IMR-90 (cell line): ENCODE measurements at regions not wholly inside any gene's neighbourhood (a gene's known extent, or its start where the extent isn't known, plus 50 kb on each side); places are given as distances from the start of the nearest gene placed in this dataset.

Experiments used
- ATAC-seq: fragments of 200-7000 bp; cut with Tn5 transposase; 2 replicates; pipeline ENCODE4 v1.9.1; 2020; ENCODE audit warnings: low read depth, mild to moderate bottlenecking, moderate library complexity
- BruUV-seq: library from RNA; stranded (reverse); fragments of 400-500 nt; replicated peaks from 2 replicates; lab custom pipeline; 2021; lab: Mats Ljungman, UMichigan
- CTCF ChIA-PET: fragments of 300-600 bp; formaldehyde crosslinking; extraction: SDS; loops from one replicate; lab custom pipeline; 2021; ENCODE audit warnings: antibody characterized with exemption; lab: Yijun Ruan, JAX
- POLR2A ChIA-PET: fragments of 300-600 bp; sonication (Branson Sonifier 250); formaldehyde crosslinking; loops from one replicate; lab custom pipeline; 2022; ENCODE audit warnings: antibody characterized with exemption; ENCODE audit not compliant: unreplicated experiment; lab: Charles Lee
- DNase-seq: peaks from one replicate; pipeline ENCODE4 v3.0.0; 2013
- H2AFZ ChIP-seq: replicated peaks from 2 replicates; pipeline ENCODE3; 2013; ENCODE audit warnings: low read length, mild to moderate bottlenecking; ENCODE audit not compliant: poor library complexity
- H2AK5ac ChIP-seq: 2 replicates; pipeline ENCODE4 v1.6.1; 2013; ENCODE audit warnings: low read depth, low read length, inconsistent platforms
- H2AK9ac ChIP-seq: replicated peaks from 2 replicates; pipeline ENCODE3; 2013; ENCODE audit warnings: mild to moderate bottlenecking, low read depth, low read length, moderate library complexity; ENCODE audit not compliant: poor library complexity
- H2BK120ac ChIP-seq: 2 replicates; pipeline ENCODE4 v1.6.1; 2013; ENCODE audit warnings: low read depth, low read length, inconsistent platforms
- H2BK15ac ChIP-seq: 3 replicates; pipeline ENCODE4 v1.6.1; 2013; ENCODE audit warnings: low read depth, low read length, inconsistent platforms
- H2BK20ac ChIP-seq: 2 replicates; pipeline ENCODE4 v1.6.1; 2013; ENCODE audit warnings: low read depth, mild to moderate bottlenecking, inconsistent platforms, low read length, moderate library complexity
- H2BK5ac ChIP-seq: 2 replicates; pipeline ENCODE4 v1.6.1; 2013; ENCODE audit warnings: mild to moderate bottlenecking, low read depth, low read length, inconsistent platforms; ENCODE audit not compliant: poor library complexity, severe bottlenecking
- H3K14ac ChIP-seq: replicated peaks from 2 replicates; pipeline ENCODE4 v1.6.1; 2013; ENCODE audit warnings: low read depth, low read length, inconsistent platforms
- H3K18ac ChIP-seq: 2 replicates; pipeline ENCODE4 v1.6.1; 2013; ENCODE audit warnings: low read depth, low read length, control low read depth
- H3K23ac ChIP-seq: 2 replicates; pipeline ENCODE4 v1.6.1; 2013; ENCODE audit warnings: low read depth, low read length, inconsistent platforms
- H3K27ac ChIP-seq: 2 replicates; pipeline ENCODE4 v1.5.1; 2013; ENCODE audit warnings: mild to moderate bottlenecking, control low read depth, low read length; ENCODE audit not compliant: insufficient read depth
- H3K27me3 ChIP-seq: 2 replicates; pipeline ENCODE4 v1.6.1; 2013; ENCODE audit warnings: low read length; ENCODE audit not compliant: control insufficient read depth, insufficient read depth
- H3K36me3 ChIP-seq: 2 replicates; pipeline ENCODE4 v1.6.1; 2013; ENCODE audit warnings: low read length, mixed read lengths; ENCODE audit not compliant: control insufficient read depth, insufficient read depth
- H3K4ac ChIP-seq: 2 replicates; pipeline ENCODE4 v1.6.1; 2013; ENCODE audit warnings: low read depth, low read length, inconsistent platforms
- H3K4me1 ChIP-seq: 2 replicates; pipeline ENCODE4 v1.6.1; 2013; ENCODE audit warnings: low read length, mixed read lengths; ENCODE audit not compliant: control insufficient read depth, insufficient read depth
- H3K4me2 ChIP-seq: 2 replicates; pipeline ENCODE4 v1.6.1; 2013; ENCODE audit warnings: low read depth, mild to moderate bottlenecking, control low read depth, low read length, moderate library complexity
- H3K4me3 ChIP-seq: 2 replicates; pipeline ENCODE4 v1.5.1; 2013; ENCODE audit warnings: low read depth, mild to moderate bottlenecking, control low read depth, low read length, moderate library complexity; ENCODE audit not compliant: insufficient read depth
- H3K56ac ChIP-seq: 2 replicates; pipeline ENCODE4 v1.6.1; 2013; ENCODE audit warnings: low read length, inconsistent platforms; ENCODE audit not compliant: insufficient read depth; ENCODE audit errors: extremely low read depth
- H3K79me1 ChIP-seq, 2 experiments: 2 replicates each; pipeline ENCODE4 v1.6.1; 2013; ENCODE audit warnings: low read length in 2 of 2, inconsistent platforms in 1 of 2, low read depth in 1 of 2
- H3K9ac ChIP-seq: 2 replicates; pipeline ENCODE4 v1.6.1; 2013; ENCODE audit warnings: low read depth, low read length, control low read depth
- H3K9me1 ChIP-seq: 2 replicates; pipeline ENCODE4 v1.6.1; 2013; ENCODE audit warnings: low read length, inconsistent platforms; ENCODE audit not compliant: insufficient read depth
- H3K9me3 ChIP-seq: 2 replicates; pipeline ENCODE4 v1.6.1; 2013; ENCODE audit warnings: low read length; ENCODE audit not compliant: control insufficient read depth, insufficient read depth
- H4K20me1 ChIP-seq: 2 replicates; pipeline ENCODE4 v1.6.1; 2013; ENCODE audit warnings: low read length, inconsistent platforms; ENCODE audit not compliant: insufficient read depth
- H4K5ac ChIP-seq: 2 replicates; pipeline ENCODE4 v1.6.1; 2013; ENCODE audit warnings: mild to moderate bottlenecking, low read depth, low read length, control low read depth
- H4K8ac ChIP-seq, 2 experiments: 2 replicates each; pipeline ENCODE4 v1.6.1; 2013; ENCODE audit warnings: low read depth in 2 of 2, low read length in 2 of 2, control low read depth in 1 of 2, inconsistent platforms in 1 of 2
- H4K91ac ChIP-seq: 2 replicates; pipeline ENCODE4 v1.6.1; 2013; ENCODE audit warnings: low read depth, low read length, inconsistent platforms; ENCODE audit not compliant: insufficient read depth
- CHD1 ChIP-seq: IDR thresholded peaks from 2 replicates; pipeline ENCODE4 v1.6.1; 2012; ENCODE audit warnings: low read depth, low read length, improper control_type of control experiment
- FOS ChIP-seq: fragments of 150-350 bp; IDR thresholded peaks from 2 replicates; pipeline ENCODE4 v1.6.1; 2016; ENCODE audit warnings: low read depth, low read length
- MAFK ChIP-seq: IDR thresholded peaks from 2 replicates; pipeline ENCODE4 v1.6.1; 2012; ENCODE audit warnings: low read depth, low read length, improper control_type of control experiment
- MAZ ChIP-seq: IDR thresholded peaks from 2 replicates; pipeline ENCODE4 v1.6.1; 2012; ENCODE audit warnings: low read depth, mild to moderate bottlenecking, low read length, improper control_type of control experiment, moderate library complexity, borderline replicate concordance
- MXI1 ChIP-seq: IDR thresholded peaks from 2 replicates; pipeline ENCODE4 v1.6.1; 2012; ENCODE audit warnings: low read depth, mild to moderate bottlenecking, low read length, moderate library complexity, borderline replicate concordance
- RCOR1 ChIP-seq: IDR thresholded peaks from 2 replicates; pipeline ENCODE4 v1.6.1; 2012; ENCODE audit warnings: mild to moderate bottlenecking, low read length, improper control_type of control experiment; ENCODE audit not compliant: insufficient replicate concordance
- RFX5 ChIP-seq: IDR thresholded peaks from 2 replicates; pipeline ENCODE4 v1.8.0; 2012; ENCODE audit warnings: low read depth, mild to moderate bottlenecking, low read length, moderate library complexity
- dilution Hi-C: fragments of 300-500 bp; cut with HindIII; formaldehyde crosslinking; loops from one replicate; pipeline ENCODE4 v1.14.3; 2018; ENCODE audit warnings: low sequenced_read_pairs; ENCODE audit not compliant: unreplicated experiment
- in situ Hi-C: fragments of 300-500 bp; cut with MboI; formaldehyde crosslinking; loops from 3 replicates; pipeline ENCODE4 v1.14.3; 2019; ENCODE audit warnings: low sequenced_read_pairs, inconsistent platforms, mixed read lengths
- intact Hi-C: fragments of 100-400 bp; cut with micrococcal nuclease; formaldehyde crosslinking; loops from 2 replicates; pipeline ENCODE4 v1.10.0; 2022

DNA sequence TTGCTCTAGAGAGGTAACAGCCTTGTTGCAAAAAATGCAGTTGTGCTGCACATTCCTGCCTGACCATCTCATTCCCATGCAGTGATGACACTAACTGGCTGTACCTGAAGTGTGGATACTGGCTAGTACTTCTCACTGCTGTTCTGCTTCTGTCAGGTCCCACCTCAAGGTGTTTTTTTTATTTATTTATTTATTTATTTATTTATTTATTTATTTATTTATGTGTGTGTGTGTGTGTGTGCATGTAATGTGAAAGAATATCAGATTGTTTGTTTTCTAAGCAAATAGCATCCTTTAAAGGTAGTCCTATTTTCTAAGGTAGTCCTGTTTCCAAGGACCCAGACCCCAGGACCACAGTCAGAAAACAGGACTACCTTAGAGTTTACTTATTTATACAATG, 87.2 kb upstream of the SYT4 start:
- in situ Hi-C loops: no loop called here

More for the DNA sequence above, 87.2 kb upstream of the SYT4 start:
- Histone ChIP-seq H4K8ac (no peak overlapping the region), H3K9me1 (no peaks in the 10 kb centered on the region), H3K4me3 (no peak overlapping the region), H3K79me1 (no peaks in the 10 kb centered on the region), H3K9ac (no peak overlapping the region), H2BK120ac (no peak overlapping the region), H3K14ac (no peak overlapping the region), H2BK15ac (no peak overlapping the region), H2AFZ (no peak overlapping the region), H2AK9ac (no peak overlapping the region), H2BK20ac (no peak overlapping the region), H3K27me3 (no peaks in the 10 kb centered on the region), H4K5ac (no peak overlapping the region), H3K36me3 (no peaks in the 10 kb centered on the region), H3K18ac (no peak overlapping the region), H3K56ac (no peak overlapping the region), H3K4me1 (no peaks in the 10 kb centered on the region), H4K20me1 (no peaks in the 10 kb centered on the region), H3K27ac (no peak overlapping the region), H3K9me3 (peaks cover 8% of the 10 kb centered on the region), H3K23ac (no peak overlapping the region), H3K4me2 (no peak overlapping the region), H2BK5ac (no peak overlapping the region), H4K91ac (no peak overlapping the region), H2AK5ac (no peak overlapping the region), H3K4ac (no peak overlapping the region)
- ChIA-PET CTCF (no interaction called here), POLR2A (no interaction called here)
- dilution Hi-C loops (no loop called here), intact Hi-C loops (no loop called here)
- no TSS peak for BruUV-seq
- ATAC-seq (no peak), DNase-seq (no peak)
- TF ChIP-seq RFX5 (no peak), RCOR1 (no peak), MAFK (no peak), FOS (no peak), CHD1 (no peak), MXI1 (no peak), MAZ (no peak)
